ENCODE measurements at regions not wholly inside any gene's neighbourhood (a gene's known extent, or its start where the extent isn't known, plus 50 kb on each side); places are given as distances from the start of the nearest gene placed in this dataset.

DNA sequence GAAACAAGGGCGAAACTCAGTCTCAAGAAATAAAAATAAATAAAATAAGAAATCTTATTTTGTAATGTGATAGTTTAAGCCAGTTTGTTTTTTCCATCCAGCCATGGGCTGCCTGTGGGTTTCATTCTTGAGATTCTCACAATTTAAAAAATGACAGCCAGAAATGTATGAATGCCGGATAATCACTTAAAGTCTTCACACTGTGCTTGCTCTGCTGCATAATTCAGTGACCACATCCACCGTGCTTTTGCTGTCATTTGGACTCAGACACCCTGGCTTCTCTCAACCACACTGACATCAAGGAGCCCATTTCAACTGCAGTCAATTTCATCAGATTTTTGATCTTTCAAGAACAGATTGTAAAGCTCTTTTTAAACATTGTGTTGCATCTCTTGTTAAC is 61.0 kb upstream of the DAPK1 start:
- Histone ChIP-seq H3K9me3 (no peaks in the 10 kb centered on the region), H3K4me1 (no peaks in the 10 kb centered on the region), H3K4me3 (no peak overlapping the region), H3K27ac (no peak overlapping the region), H3K27me3 (peaks cover 0 to 4% (median 0%) of the 10 kb centered on the region in 7 donors), H3K36me3 (no peaks in the 10 kb centered on the region)
- TF ChIP-seq, protein P1, sequence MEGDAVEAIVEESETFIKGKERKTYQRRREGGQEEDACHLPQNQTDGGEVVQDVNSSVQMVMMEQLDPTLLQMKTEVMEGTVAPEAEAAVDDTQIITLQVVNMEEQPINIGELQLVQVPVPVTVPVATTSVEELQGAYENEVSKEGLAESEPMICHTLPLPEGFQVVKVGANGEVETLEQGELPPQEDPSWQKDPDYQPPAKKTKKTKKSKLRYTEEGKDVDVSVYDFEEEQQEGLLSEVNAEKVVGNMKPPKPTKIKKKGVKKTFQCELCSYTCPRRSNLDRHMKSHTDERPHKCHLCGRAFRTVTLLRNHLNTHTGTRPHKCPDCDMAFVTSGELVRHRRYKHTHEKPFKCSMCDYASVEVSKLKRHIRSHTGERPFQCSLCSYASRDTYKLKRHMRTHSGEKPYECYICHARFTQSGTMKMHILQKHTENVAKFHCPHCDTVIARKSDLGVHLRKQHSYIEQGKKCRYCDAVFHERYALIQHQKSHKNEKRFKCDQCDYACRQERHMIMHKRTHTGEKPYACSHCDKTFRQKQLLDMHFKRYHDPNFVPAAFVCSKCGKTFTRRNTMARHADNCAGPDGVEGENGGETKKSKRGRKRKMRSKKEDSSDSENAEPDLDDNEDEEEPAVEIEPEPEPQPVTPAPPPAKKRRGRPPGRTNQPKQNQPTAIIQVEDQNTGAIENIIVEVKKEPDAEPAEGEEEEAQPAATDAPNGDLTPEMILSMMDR (IDR thresholded peaks at IDR 0.05): no peak
- WGBS, 2 donors: 71 to 76% methylated on average over 3 of the region's 3 CpGs
- intact Hi-C loops (cut with DNase I): no loop called here
- no peak for DNase-seq
- no peak for ATAC-seq

DNA sequence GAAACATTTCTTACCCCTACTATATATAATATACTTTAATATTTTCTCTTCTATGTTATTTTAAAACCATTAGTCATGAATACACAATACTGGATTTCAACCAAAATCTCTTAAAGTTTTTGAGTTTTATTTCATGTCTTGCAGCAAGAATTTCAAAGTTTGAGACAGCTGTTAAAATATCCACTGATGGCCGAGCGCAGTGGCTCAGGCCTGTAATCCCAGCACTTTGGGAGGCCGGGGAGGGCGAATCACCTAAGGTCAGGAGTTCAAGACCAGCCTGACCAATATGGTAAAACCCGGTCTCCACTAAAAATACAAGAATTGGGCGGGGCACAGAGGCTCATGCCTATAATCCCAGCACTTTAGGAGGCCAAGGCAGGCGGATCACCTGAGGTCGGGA is 59.7 kb upstream of the DAPK1 start:
- no peak for DNase-seq
- Histone ChIP-seq H3K27ac (no peak overlapping the region), H3K9me3 (no peaks in the 10 kb centered on the region), H3K4me1 (no peaks in the 10 kb centered on the region), H3K36me3 (no peaks in the 10 kb centered on the region), H3K4me3 (no peak overlapping the region), H3K27me3 (peaks cover 0 to 4% (median 0%) of the 10 kb centered on the region in 7 donors)
- intact Hi-C loops (cut with DNase I): no loop called here
- ATAC-seq: no peak
- WGBS, 2 donors: 93% methylated on average over 8 of the region's 8 CpGs
- TF ChIP-seq, protein P1 (IDR thresholded peaks at IDR 0.05): no peak

DNA sequence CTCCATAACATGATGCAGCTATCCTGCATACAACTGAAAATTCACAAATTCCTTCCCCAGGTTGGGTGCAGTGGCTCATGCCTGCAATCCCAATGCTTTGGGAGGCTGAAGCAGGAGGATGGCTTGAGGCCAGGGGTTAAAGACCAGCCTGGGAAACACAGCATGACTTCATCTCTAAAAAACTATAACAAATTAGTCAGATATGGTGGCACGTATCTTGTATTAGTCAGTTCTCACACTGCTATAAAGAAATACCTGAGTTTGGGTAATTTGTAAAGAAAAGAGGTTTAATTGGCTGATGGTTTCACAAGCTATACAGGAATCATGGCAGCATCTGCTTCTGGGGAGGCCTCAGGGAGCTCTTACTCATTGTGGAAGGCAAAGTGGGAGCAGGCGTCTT is 56.4 kb upstream of the DAPK1 start:
- intact Hi-C loops (cut with DNase I): loop anchor here in 1 of 10 donors (10.0 kb wide), 1 partner anchor 64 kb away; no protein-coding TSS in a partner anchor
- Histone ChIP-seq H3K27ac (no peak overlapping the region), H3K27me3 (no peaks in the 10 kb centered on the region), H3K4me1 (no peaks in the 10 kb centered on the region), H3K36me3 (no peaks in the 10 kb centered on the region), H3K9me3 (no peaks in the 10 kb centered on the region), H3K4me3 (no peak overlapping the region)
- ATAC-seq: no peak
- 94 to 98% methylated on average over 2 of the region's 2 CpGs for WGBS, 2 donors
- DNase-seq: no peak
- TF ChIP-seq, protein P1 (IDR thresholded peaks at IDR 0.05): no peak

DNA sequence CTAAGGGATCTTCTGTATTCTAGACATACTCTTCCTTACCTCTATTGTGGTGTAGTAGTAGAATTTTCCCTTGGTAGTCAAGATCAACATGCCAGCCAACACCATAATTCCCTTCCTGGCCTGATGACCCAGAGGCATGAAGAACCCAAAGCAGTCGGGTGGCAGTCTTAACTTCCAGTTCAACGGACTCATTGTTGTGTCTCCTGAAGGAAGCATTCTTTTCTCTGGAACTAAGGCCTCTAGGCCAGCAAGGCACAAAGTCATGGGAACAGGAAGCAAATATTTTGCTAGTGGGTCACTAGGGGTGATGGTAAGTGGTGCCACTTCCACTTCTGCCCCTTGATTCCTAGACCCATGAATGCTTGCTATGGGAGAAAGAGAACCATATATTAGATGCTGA is 55.2 kb upstream of the DAPK1 start:
- 61 to 67% methylated on average over 2 of the region's 2 CpGs for WGBS, 2 donors
- ATAC-seq: no peak
- DNase-seq: no peak
- H3K4me1 ChIP-seq: no peaks in the 10 kb centered on the region
- H3K4me3 ChIP-seq: no peak overlapping the region
- intact Hi-C loops (cut with DNase I): loop anchor here in 1 of 10 donors (10.0 kb wide), 1 partner anchor 62 kb away; no protein-coding TSS in a partner anchor
- H3K27me3 ChIP-seq: no peaks in the 10 kb centered on the region
- H3K9me3 ChIP-seq: no peaks in the 10 kb centered on the region
- H3K27ac ChIP-seq: no peak overlapping the region
- TF ChIP-seq, protein P1 (IDR thresholded peaks at IDR 0.05): no peak
- no peaks in the 10 kb centered on the region for H3K36me3 ChIP-seq
